SK-N-SH (cell line): ENCODE measurements at regions not wholly inside any gene's neighbourhood (a gene's known extent, or its start where the extent isn't known, plus 50 kb on each side); places are given as distances from the start of the nearest gene placed in this dataset.
A peak's percentile ranks its signal among the peaks of the same experiment; 100 is the strongest.

Experiments used
- CTCF ChIP-seq: fragments of 200-600 bp; sonication (generic); IDR thresholded peaks from 2 replicates; pipeline ENCODE4 v1.6.1; 2017; ENCODE audit warnings: antibody characterized with exemption, mild to moderate bottlenecking, moderate library complexity
- ELF1 ChIP-seq: IDR thresholded peaks from 2 replicates; pipeline ENCODE4 v1.4.0; 2012
- EP300 ChIP-seq, 2 experiments: IDR thresholded peaks; 2 replicates each; pipeline versions ENCODE4 v1.4.0 to v1.6.1; 2012; ENCODE audit warnings: borderline replicate concordance in 1 of 2, low read depth in 1 of 2, low read length in 1 of 2
- GABPA ChIP-seq: IDR thresholded peaks from 2 replicates; pipeline ENCODE4 v1.4.0; 2012; ENCODE audit warnings: low read depth, mild to moderate bottlenecking
- MXI1 ChIP-seq: IDR thresholded peaks from 2 replicates; pipeline ENCODE4 v1.6.1; 2012; ENCODE audit warnings: mild to moderate bottlenecking, low read depth, low read length, improper control_type of control experiment
- NRF1 ChIP-seq: IDR thresholded peaks from 2 replicates; pipeline ENCODE4 v1.6.1; 2012; ENCODE audit warnings: low read depth, mild to moderate bottlenecking, low read length
- PBX3 ChIP-seq: IDR thresholded peaks from 2 replicates; pipeline ENCODE4; 2012
- YY1 ChIP-seq: IDR thresholded peaks from 2 replicates; pipeline ENCODE4 v1.4.0; 2012; ENCODE audit warnings: low read depth, mild to moderate bottlenecking

- peak; percentile 74 for TF ChIP-seq CTCF
- no peak for TF ChIP-seq PBX3
- no peak for TF ChIP-seq MXI1
- no peak for TF ChIP-seq NRF1
- no peak for TF ChIP-seq GABPA
- no peak for TF ChIP-seq YY1
- no peak for TF ChIP-seq EP300 (IDR thresholded peaks at IDR 0.05; ENCODE audit: borderline replicate concordance in 1 of 2, low read depth in 1 of 2, low read length in 1 of 2)
- TF ChIP-seq ELF1 = no peak
Measured at GRCh38 chr1:89454845-89455521, 69.6 kb upstream of the LRRC8B start.
